Ascending aorta (tissue), 2 donors: ENCODE measurements at regions not wholly inside any gene's neighbourhood (a gene's known extent, or its start where the extent isn't known, plus 50 kb on each side); places are given as distances from the start of the nearest gene placed in this dataset.

Experiments
- DNase-seq, 2 donors: peaks; one replicate each; pipeline ENCODE4 v3.0.0-alpha.2; 2019; ENCODE audit warnings: low spot score in 2 of 2
- H3K27ac ChIP-seq, 2 donors: fragments of 200-600 bp; sonication (generic); one replicate each; pipeline ENCODE4 v1.5.1; 2016 to 2017; ENCODE audit warnings: mild to moderate bottlenecking in 1 of 2
- H3K27me3 ChIP-seq: fragments of 200-600 bp; sonication (generic); one replicate; pipeline ENCODE4 v1.5.1; 2017
- H3K36me3 ChIP-seq, 2 donors: fragments of 200-600 bp; sonication (generic); one replicate each; pipeline ENCODE4 v1.5.1; 2016
- H3K4me1 ChIP-seq, 2 donors: fragments of 200-600 bp; sonication (generic); one replicate each; pipeline ENCODE4 v1.5.1; 2016 to 2017; ENCODE audit warnings: mild to moderate bottlenecking in 1 of 2
- H3K4me3 ChIP-seq, 2 donors: fragments of 200-600 bp; sonication (generic); one replicate each; pipeline ENCODE4 v1.5.1; 2016 to 2017; ENCODE audit warnings: mild to moderate bottlenecking in 1 of 2
- H3K9me3 ChIP-seq, 2 donors: fragments of 200-600 bp; sonication (generic); one replicate each; pipeline ENCODE4 v1.5.1; 2016
- CTCF ChIP-seq, 3 experiments: fragments of 200-600 bp in 2 of 3; fragments of 450-650 bp in 1 of 3; sonication (generic) in 2 of 3; IDR thresholded peaks; one replicate each; pipeline ENCODE4 v1.5.1; 2016 to 2019; ENCODE audit warnings: antibody characterized with exemption in 3 of 3, mild to moderate bottlenecking in 1 of 3, moderate library complexity in 1 of 3
- intact Hi-C: fragments of 100-400 bp; cut with DNase I; formaldehyde crosslinking; loops from one replicate; pipeline ENCODE4 v1.15.1; 2023

- intact Hi-C loops = no loop called here
- Histone ChIP-seq H3K4me3 (no peak overlapping the region), H3K27ac (no peak overlapping the region), H3K36me3 (no peaks in the 10 kb centered on the region), H3K4me1 (no peaks in the 10 kb centered on the region), H3K27me3 (no peaks in the 10 kb centered on the region), H3K9me3 (no peaks in the 10 kb centered on the region)
- DNase-seq = no peak
- no peak for TF ChIP-seq CTCF (IDR thresholded peaks at IDR 0.05)
These were observed 214.0 kb upstream of the BTG1 start for GRCh38 chr12:92359581-92360209.

- TF ChIP-seq CTCF (IDR thresholded peaks at IDR 0.05) = no peak
- intact Hi-C loops = no loop called here
These were observed 212.1 kb upstream of the BTG1 start for GRCh38 chr12:92357584-92358261.

GRCh38 chr12:92356425-92356824 is 210.8 kb upstream of the BTG1 start:
- Histone ChIP-seq H3K36me3 (no peaks in the 10 kb centered on the region), H3K9me3 (no peaks in the 10 kb centered on the region), H3K4me3 (no peak overlapping the region), H3K27me3 (no peaks in the 10 kb centered on the region), H3K27ac (no peak overlapping the region), H3K4me1 (no peaks in the 10 kb centered on the region)
- no peak for DNase-seq
- intact Hi-C loops = no loop called here
- no peak for TF ChIP-seq CTCF (IDR thresholded peaks at IDR 0.05)

More at GRCh38 chr12:92357584-92358261, 212.1 kb upstream of the BTG1 start:
- Histone ChIP-seq H3K27ac (no peak overlapping the region), H3K27me3 (no peaks in the 10 kb centered on the region), H3K36me3 (no peaks in the 10 kb centered on the region), H3K4me1 (no peaks in the 10 kb centered on the region), H3K4me3 (no peak overlapping the region), H3K9me3 (no peaks in the 10 kb centered on the region)
- no peak for DNase-seq

- no peaks in the 10 kb centered on the region for H3K9me3 ChIP-seq
- intact Hi-C loops = no loop called here
- H3K4me1 ChIP-seq = no peaks in the 10 kb centered on the region
- H3K36me3 ChIP-seq = no peaks in the 10 kb centered on the region
- no peak for TF ChIP-seq CTCF (IDR thresholded peaks at IDR 0.05)
- H3K27me3 ChIP-seq = no peaks in the 10 kb centered on the region
- H3K4me3 ChIP-seq = no peak overlapping the region
- no peak for DNase-seq
- H3K27ac ChIP-seq = no peak overlapping the region
These were observed 204.0 kb upstream of the BTG1 start for GRCh38 chr12:92349635-92350034.

- intact Hi-C loops = no loop called here
- TF ChIP-seq CTCF (IDR thresholded peaks at IDR 0.05) = no peak
These were observed 196.9 kb upstream of the BTG1 start for GRCh38 chr12:92342574-92342973.

More at GRCh38 chr12:92342574-92342973, 196.9 kb upstream of the BTG1 start:
- H3K9me3 ChIP-seq = no peaks in the 10 kb centered on the region
- H3K4me3 ChIP-seq = no peak overlapping the region
- no peaks in the 10 kb centered on the region for H3K4me1 ChIP-seq
- no peaks in the 10 kb centered on the region for H3K36me3 ChIP-seq
- no peak for DNase-seq
- H3K27me3 ChIP-seq = no peaks in the 10 kb centered on the region
- no peak overlapping the region for H3K27ac ChIP-seq
